Endothelial cell of umbilical vein (primary cell): ENCODE measurements at regions not wholly inside any gene's neighbourhood (a gene's known extent, or its start where the extent isn't known, plus 50 kb on each side); places are given as distances from the start of the nearest gene placed in this dataset.

Experiments
- BruUV-seq: library from RNA; stranded (reverse); fragments of 400-500 nt; replicated peaks from 2 replicates; lab custom pipeline; 2021; lab: Mats Ljungman, UMichigan
- CTCF ChIA-PET: fragments of 300-600, 350-600 bp; sonication (Branson Sonifier 250); formaldehyde crosslinking; loops from one replicate; lab custom pipeline; 2021; ENCODE audit warnings: antibody characterized with exemption, inconsistent platforms; lab: Charles Lee
- POLR2A ChIA-PET: fragments of 300-600, 350-600 bp; sonication (Branson Sonifier 250); formaldehyde crosslinking; loops from one replicate; lab custom pipeline; 2021; ENCODE audit warnings: antibody characterized with exemption, inconsistent platforms; lab: Charles Lee
- DNase-seq: peaks from one replicate; pipeline ENCODE4 v3.0.0-alpha.2; 2011; ENCODE audit warnings: low read depth, low spot score
- FAIRE-seq: peaks from 2 replicates; lab custom pipeline; 2011; peaks lifted over from hg19 to GRCh38; lab: Jason Lieb, UNC
- H2AFZ ChIP-seq: 2 replicates; pipeline ENCODE4 v1.6.0; 2012; ENCODE audit warnings: low read depth, low read length, control low read depth, inconsistent platforms
- H3K27ac ChIP-seq: 2 replicates; pipeline ENCODE4 v1.5.1; 2011; ENCODE audit warnings: low read depth, mild to moderate bottlenecking, control low read depth, low read length, moderate library complexity; ENCODE audit not compliant: insufficient read depth
- H3K27me3 ChIP-seq, 2 experiments: 2 replicates each; pipeline versions ENCODE4 v1.6.0 to v1.6.1; 2011; ENCODE audit warnings: low read length in 2 of 2, mixed read lengths in 1 of 2; ENCODE audit not compliant: control insufficient read depth in 2 of 2, insufficient read depth in 2 of 2
- H3K36me3 ChIP-seq, 2 experiments: 2 replicates in 1 of 2; 3 replicates in 1 of 2; pipeline ENCODE4 v1.5.1; 2011; ENCODE audit warnings: low read length in 2 of 2, mild to moderate bottlenecking in 1 of 2, moderate library complexity in 1 of 2; ENCODE audit not compliant: control insufficient read depth in 2 of 2, insufficient read depth in 2 of 2; ENCODE audit errors: extremely low read depth in 1 of 2
- H3K4me1 ChIP-seq: 3 replicates; pipeline ENCODE4 v1.5.1; 2011; ENCODE audit warnings: mild to moderate bottlenecking, low read length; ENCODE audit not compliant: control insufficient read depth, insufficient read depth; ENCODE audit errors: extremely low read depth
- H3K4me2 ChIP-seq: 2 replicates; pipeline ENCODE4 v1.6.1; 2011; ENCODE audit warnings: low read length, control low read depth, mixed read lengths; ENCODE audit not compliant: insufficient read depth
- H3K4me3 ChIP-seq, 3 experiments: fragments of 200-600 bp in 1 of 3; sonication (generic), shearing (Covaris generic) in 1 of 3; replicated peaks in 1 of 3; 2 replicates each; pipeline ENCODE4 v1.5.1; 2011 to 2016; ENCODE audit warnings: control low read depth in 3 of 3, low read length in 3 of 3, mild to moderate bottlenecking in 2 of 3, inconsistent platforms in 1 of 3, low read depth in 1 of 3, moderate library complexity in 1 of 3; ENCODE audit not compliant: insufficient read depth in 1 of 3
- H3K79me2 ChIP-seq: 2 replicates; pipeline ENCODE4 v1.6.0; 2012; ENCODE audit warnings: low read length, inconsistent platforms; ENCODE audit not compliant: control insufficient read depth, insufficient read depth
- H3K9ac ChIP-seq: replicated peaks from 2 replicates; pipeline ENCODE3; 2011; ENCODE audit warnings: low read length, control low read depth; ENCODE audit not compliant: insufficient read depth; ENCODE audit errors: extremely low read depth
- H3K9me1 ChIP-seq: replicated peaks from 3 replicates; pipeline ENCODE4 v1.6.0; 2011; ENCODE audit warnings: mild to moderate bottlenecking, low read length; ENCODE audit not compliant: control insufficient read depth, insufficient read depth; ENCODE audit errors: extremely low read depth
- H3K9me3 ChIP-seq: replicated peaks from 2 replicates; pipeline ENCODE4 v1.5.1; 2012; ENCODE audit warnings: low read length, inconsistent platforms; ENCODE audit not compliant: control insufficient read depth, insufficient read depth
- H4K20me1 ChIP-seq: replicated peaks from 2 replicates; pipeline ENCODE3; 2011; ENCODE audit warnings: mild to moderate bottlenecking, low read length; ENCODE audit not compliant: control insufficient read depth, insufficient read depth; ENCODE audit errors: extremely low read depth
- EZH2 ChIP-seq: IDR thresholded peaks from 2 replicates; pipeline ENCODE4 v1.6.1; 2012; ENCODE audit warnings: borderline replicate concordance, low read depth, mild to moderate bottlenecking, moderate library complexity, low read length, inconsistent platforms; ENCODE audit not compliant: severe bottlenecking
- FOS ChIP-seq: IDR thresholded peaks from 2 replicates; pipeline ENCODE4 v1.6.1; 2011; ENCODE audit warnings: mild to moderate bottlenecking, low read length, moderate library complexity, borderline replicate concordance; ENCODE audit not compliant: insufficient read depth
- GATA2 ChIP-seq: IDR thresholded peaks from 2 replicates; pipeline ENCODE4 v1.7.0; 2011; ENCODE audit warnings: low read depth, mild to moderate bottlenecking, moderate library complexity, mixed read lengths, low read length; ENCODE audit not compliant: insufficient read length, insufficient read depth
- JUN ChIP-seq: IDR thresholded peaks from 2 replicates; pipeline ENCODE4 v1.6.1; 2011; ENCODE audit warnings: borderline replicate concordance, low read depth; ENCODE audit not compliant: insufficient read length, insufficient read depth
- MYC ChIP-seq: IDR thresholded peaks from one replicate; pipeline ENCODE4 v1.6.1; 2011; ENCODE audit warnings: mild to moderate bottlenecking, low read depth, low read length
- POLR2A ChIP-seq: IDR thresholded peaks from 2 replicates; pipeline ENCODE4 v1.6.1; 2012; ENCODE audit warnings: low read depth, mild to moderate bottlenecking, control low read depth, low read length
- POLR2AphosphoS5 ChIP-seq: IDR thresholded peaks from 2 replicates; pipeline ENCODE4 v1.6.1; 2012; ENCODE audit warnings: low read depth, mild to moderate bottlenecking, control low read depth, low read length, moderate library complexity; ENCODE audit not compliant: insufficient read depth
- dilution Hi-C: fragments of 300-500 bp; cut with MboI; formaldehyde crosslinking; loops from one replicate; pipeline ENCODE4 v1.15.0; 2019; ENCODE audit warnings: low sequenced_read_pairs; ENCODE audit not compliant: extremely low pct_ligation_motif_present
- intact Hi-C: fragments of 100-400 bp; cut with micrococcal nuclease; formaldehyde crosslinking; loops from one replicate; pipeline ENCODE4 v1.10.0; 2022
- TF ChIP-seq, protein P1 (sequence below): IDR thresholded peaks from 2 replicates; pipeline ENCODE4 v1.6.1; 2011; ENCODE audit not compliant: insufficient read depth, insufficient read length
- TF ChIP-seq, protein P2 (sequence below), 2 donors: IDR thresholded peaks; 1 replicate in 1 of 2; 2 replicates in 1 of 2; pipeline ENCODE4 v1.5.1; 2011; ENCODE audit warnings: low read length in 2 of 2, mild to moderate bottlenecking in 2 of 2, moderate library complexity in 2 of 2, control low read depth in 1 of 2, inconsistent platforms in 1 of 2, low read depth in 1 of 2; ENCODE audit not compliant: insufficient read depth in 1 of 2; ENCODE audit errors: extremely low read depth in 1 of 2

DNA sequence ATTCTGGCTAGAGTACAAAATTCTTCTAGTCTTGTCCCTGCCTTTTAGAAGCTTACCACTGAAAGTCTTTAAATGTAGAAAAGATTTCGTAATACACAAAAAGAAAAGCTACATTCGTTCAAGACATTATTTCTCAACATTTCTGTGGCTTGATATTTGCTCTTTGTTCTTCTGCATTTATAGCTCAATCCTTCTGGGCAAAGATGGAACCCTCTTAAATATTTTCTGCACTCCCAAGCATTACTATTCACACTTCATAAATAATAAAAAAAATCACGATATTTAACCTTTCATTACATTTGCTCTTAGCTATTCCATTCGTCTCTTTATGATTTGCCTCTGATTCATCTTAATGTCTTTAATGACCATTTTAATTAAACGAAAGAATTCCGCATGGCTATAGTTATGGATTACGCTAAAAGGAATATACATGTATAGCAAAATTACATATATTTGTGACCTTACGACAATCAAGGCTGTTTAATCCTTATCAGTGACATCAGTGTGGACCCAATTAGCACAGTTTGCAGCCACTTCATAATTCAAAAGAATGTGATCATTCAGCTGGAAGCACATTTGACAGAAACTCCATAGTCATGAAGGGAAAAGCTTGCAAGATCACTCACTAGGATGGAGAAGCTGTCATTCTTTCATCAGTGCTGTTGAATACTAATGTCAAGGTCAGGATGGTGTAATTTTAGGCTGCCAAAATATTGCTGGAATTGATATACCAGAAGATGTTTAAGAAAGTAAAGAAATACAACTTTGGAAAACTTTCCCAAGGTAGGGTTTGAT lies 1075.0 kb upstream of the TENM3 start:
- TF ChIP-seq GATA2 = no peak
- no peak for TF ChIP-seq MYC
- no peak for TF ChIP-seq EZH2
- TF ChIP-seq POLR2A = no peak
- TF ChIP-seq, protein P1, sequence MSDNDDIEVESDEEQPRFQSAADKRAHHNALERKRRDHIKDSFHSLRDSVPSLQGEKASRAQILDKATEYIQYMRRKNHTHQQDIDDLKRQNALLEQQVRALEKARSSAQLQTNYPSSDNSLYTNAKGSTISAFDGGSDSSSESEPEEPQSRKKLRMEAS = no peak
- TF ChIP-seq, protein P2, sequence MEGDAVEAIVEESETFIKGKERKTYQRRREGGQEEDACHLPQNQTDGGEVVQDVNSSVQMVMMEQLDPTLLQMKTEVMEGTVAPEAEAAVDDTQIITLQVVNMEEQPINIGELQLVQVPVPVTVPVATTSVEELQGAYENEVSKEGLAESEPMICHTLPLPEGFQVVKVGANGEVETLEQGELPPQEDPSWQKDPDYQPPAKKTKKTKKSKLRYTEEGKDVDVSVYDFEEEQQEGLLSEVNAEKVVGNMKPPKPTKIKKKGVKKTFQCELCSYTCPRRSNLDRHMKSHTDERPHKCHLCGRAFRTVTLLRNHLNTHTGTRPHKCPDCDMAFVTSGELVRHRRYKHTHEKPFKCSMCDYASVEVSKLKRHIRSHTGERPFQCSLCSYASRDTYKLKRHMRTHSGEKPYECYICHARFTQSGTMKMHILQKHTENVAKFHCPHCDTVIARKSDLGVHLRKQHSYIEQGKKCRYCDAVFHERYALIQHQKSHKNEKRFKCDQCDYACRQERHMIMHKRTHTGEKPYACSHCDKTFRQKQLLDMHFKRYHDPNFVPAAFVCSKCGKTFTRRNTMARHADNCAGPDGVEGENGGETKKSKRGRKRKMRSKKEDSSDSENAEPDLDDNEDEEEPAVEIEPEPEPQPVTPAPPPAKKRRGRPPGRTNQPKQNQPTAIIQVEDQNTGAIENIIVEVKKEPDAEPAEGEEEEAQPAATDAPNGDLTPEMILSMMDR (IDR thresholded peaks at IDR 0.05; ENCODE audit: extremely low read depth in 1 of 2, insufficient read depth in 1 of 2, low read depth in 1 of 2, low read length in 2 of 2) = no peak
- no peak for TF ChIP-seq POLR2AphosphoS5
- TF ChIP-seq FOS = no peak
- no peak for TF ChIP-seq JUN
- dilution Hi-C loops = no loop called here
- CTCF ChIA-PET = no interaction called here

More for the DNA sequence above, 1075.0 kb upstream of the TENM3 start:
- no peaks in the 10 kb centered on the region for H3K9me3 ChIP-seq
- no peaks in the 10 kb centered on the region for H3K27me3 ChIP-seq
- H3K4me3 ChIP-seq = no peak overlapping the region
- no peaks in the 10 kb centered on the region for H3K4me1 ChIP-seq
- no peak overlapping the region for H2AFZ ChIP-seq
- H3K9me1 ChIP-seq = no peaks in the 10 kb centered on the region
- H4K20me1 ChIP-seq = no peaks in the 10 kb centered on the region
- no peak overlapping the region for H3K4me2 ChIP-seq
- H3K9ac ChIP-seq = no peak overlapping the region
- intact Hi-C loops = no loop called here
- H3K27ac ChIP-seq = no peak overlapping the region
- no TSS peak for BruUV-seq
- FAIRE-seq = no peak
- DNase-seq = no peak
- POLR2A ChIA-PET = no interaction called here
- H3K79me2 ChIP-seq = no peaks in the 10 kb centered on the region
- H3K36me3 ChIP-seq = no peaks in the 10 kb centered on the region
